ENCODE measurements at regions not wholly inside any gene's neighbourhood (a gene's known extent, or its start where the extent isn't known, plus 50 kb on each side); places are given as distances from the start of the nearest gene placed in this dataset.

DNA sequence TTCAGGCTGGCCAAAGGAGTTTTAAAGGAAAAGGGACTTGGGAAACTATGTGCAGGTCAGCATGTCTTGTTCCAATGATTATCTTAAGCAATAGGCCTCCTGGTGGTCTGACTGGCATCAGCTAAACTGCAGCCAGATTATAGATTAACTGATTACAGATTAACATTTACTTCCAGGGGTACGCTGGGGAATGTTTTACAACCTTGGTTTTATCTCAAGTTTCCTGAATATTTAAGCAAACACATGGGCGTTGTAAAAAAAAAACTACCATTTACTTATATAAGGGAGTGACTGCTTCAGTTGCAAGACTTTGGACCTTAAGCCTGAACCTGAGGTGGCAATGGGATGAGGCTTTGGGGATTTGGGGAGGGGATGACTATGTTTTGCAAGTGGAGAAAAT is 600.6 kb upstream of the B3GALT2 start:
- Mint-ChIP-seq H3K27ac (no peak overlapping the region), H3K36me3 (ENCODE audit: low read depth) (no peaks in the 10 kb centered on the region), H3K4me3 (no peak overlapping the region), H3K4me1 (ENCODE audit: low read depth) (no peaks in the 10 kb centered on the region), H3K9me3 (no peaks in the 10 kb centered on the region), H3K27me3 (ENCODE audit: insufficient read depth) (no peaks in the 10 kb centered on the region; the same call in 1 of the 2 replicates)
- TF ChIP-seq, protein P1, sequence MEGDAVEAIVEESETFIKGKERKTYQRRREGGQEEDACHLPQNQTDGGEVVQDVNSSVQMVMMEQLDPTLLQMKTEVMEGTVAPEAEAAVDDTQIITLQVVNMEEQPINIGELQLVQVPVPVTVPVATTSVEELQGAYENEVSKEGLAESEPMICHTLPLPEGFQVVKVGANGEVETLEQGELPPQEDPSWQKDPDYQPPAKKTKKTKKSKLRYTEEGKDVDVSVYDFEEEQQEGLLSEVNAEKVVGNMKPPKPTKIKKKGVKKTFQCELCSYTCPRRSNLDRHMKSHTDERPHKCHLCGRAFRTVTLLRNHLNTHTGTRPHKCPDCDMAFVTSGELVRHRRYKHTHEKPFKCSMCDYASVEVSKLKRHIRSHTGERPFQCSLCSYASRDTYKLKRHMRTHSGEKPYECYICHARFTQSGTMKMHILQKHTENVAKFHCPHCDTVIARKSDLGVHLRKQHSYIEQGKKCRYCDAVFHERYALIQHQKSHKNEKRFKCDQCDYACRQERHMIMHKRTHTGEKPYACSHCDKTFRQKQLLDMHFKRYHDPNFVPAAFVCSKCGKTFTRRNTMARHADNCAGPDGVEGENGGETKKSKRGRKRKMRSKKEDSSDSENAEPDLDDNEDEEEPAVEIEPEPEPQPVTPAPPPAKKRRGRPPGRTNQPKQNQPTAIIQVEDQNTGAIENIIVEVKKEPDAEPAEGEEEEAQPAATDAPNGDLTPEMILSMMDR (IDR thresholded peaks at IDR 0.05) = no peak
- no peak for DNase-seq

DNA sequence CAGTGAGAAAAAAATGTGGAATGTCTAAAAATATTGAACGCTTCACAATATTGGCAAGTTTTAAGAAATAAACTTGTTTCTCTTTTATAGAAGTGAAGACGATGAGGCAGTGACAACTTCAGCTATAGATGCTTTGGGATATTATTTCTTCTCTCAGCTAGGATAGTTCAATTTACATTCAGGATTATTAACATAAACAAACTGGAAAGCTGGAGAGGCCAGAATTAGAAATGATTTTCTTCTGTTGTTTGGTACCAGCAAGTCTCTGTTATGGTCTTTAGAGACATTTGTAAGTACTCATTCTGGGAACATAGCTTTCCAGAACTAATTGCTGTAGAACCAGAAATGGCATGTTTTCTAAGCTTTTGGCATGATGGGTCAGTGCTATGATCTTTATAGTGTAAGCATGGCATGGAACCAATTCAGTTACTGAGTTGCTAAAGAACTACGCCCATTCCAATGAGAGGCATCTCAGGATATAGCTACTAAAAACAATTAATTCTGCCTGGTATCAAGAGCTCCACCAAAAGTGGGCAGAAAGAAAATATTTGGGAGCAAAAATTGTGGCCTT is 599.5 kb upstream of the B3GALT2 start:
- Mint-ChIP-seq H3K9me3 (no peaks in the 10 kb centered on the region), H3K27me3 (ENCODE audit: insufficient read depth) (no peaks in the 10 kb centered on the region), H3K27ac (no peak overlapping the region), H3K36me3 (ENCODE audit: low read depth) (no peaks in the 10 kb centered on the region), H3K4me3 (no peak overlapping the region), H3K4me1 (ENCODE audit: low read depth) (no peaks in the 10 kb centered on the region)
- DNase-seq = no peak
- TF ChIP-seq, protein P1 (IDR thresholded peaks at IDR 0.05) = no peak

DNA sequence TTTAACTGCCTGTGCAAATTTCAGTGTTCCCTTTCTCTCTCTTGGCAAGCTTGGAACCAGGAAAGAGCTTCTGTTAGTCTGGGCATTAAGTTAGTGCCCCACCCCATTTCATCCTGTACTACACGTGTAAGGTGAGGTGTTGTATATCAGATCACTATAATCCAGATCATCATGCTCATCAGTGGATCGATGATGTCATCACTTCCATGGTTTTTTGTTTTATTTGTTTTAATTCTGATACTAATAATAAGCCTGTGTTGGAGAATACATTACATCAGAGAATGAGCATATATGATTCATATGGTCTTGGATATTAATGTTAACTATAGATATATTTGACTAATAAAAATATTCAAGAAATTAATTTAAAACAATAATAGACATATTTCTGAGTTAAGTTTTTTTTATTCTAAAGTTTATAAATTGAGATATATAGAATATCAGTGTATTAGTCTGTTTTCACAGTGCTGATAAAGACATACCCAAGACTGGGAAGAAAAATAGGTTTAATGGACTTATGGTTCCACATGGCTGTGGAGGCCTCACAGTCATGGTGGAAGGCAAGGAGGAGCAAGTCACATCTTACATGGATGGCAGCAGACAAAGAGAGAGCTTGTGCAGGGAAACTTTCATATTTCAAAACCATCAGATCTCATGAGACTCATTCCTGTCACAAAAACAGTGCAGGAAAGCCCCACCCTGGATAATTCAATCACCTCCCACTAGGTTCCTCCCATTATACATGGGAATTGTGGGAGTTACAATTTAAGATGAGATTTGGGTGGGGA is 588.3 kb upstream of the B3GALT2 start:
- TF ChIP-seq, protein P1 (IDR thresholded peaks at IDR 0.05) = no peak
- H3K4me3 Mint-ChIP-seq = no peak overlapping the region
- no peak overlapping the region for H3K27ac Mint-ChIP-seq
- no peak for DNase-seq
- H3K9me3 Mint-ChIP-seq = peaks cover 11% of the 10 kb centered on the region
- H3K4me1 Mint-ChIP-seq (ENCODE audit: low read depth) = no peaks in the 10 kb centered on the region
- 0 out of 2 replicates have a peak, but pooled peaks cover 2% of the 10 kb centered on the region for H3K27me3 Mint-ChIP-seq (ENCODE audit: insufficient read depth)
- H3K36me3 Mint-ChIP-seq (ENCODE audit: low read depth) = peaks cover 4% of the 10 kb centered on the region; the same call in 1 of the 2 replicates

DNA sequence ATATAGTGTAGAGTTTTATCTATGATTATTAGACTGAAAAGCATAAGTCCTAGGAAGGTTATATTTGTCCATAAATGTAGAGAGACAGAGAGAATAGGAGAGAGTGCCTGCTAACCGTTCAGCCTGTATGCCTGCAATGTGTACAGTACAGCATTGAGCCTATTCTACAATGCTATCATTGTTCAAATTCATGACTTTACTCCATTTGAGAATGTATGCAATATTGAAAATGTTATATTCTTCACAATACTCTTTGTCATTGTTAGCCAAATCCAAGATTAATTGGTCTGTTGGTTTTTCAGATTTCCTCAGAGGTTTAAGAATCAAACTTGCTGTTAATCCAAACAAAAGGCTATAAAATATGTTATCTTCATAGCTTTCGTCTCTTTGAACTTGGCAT is 585.2 kb upstream of the B3GALT2 start:
- DNase-seq = no peak
- Mint-ChIP-seq H3K27me3 (ENCODE audit: insufficient read depth) (0 out of 2 replicates have a peak, but pooled peaks cover 2% of the 10 kb centered on the region), H3K9me3 (peaks cover 9% of the 10 kb centered on the region), H3K4me3 (no peak overlapping the region), H3K36me3 (ENCODE audit: low read depth) (peaks cover 4% of the 10 kb centered on the region; the same call in 1 of the 2 replicates), H3K4me1 (ENCODE audit: low read depth) (no peaks in the 10 kb centered on the region), H3K27ac (no peak overlapping the region)
- TF ChIP-seq, protein P1 (IDR thresholded peaks at IDR 0.05) = no peak

DNA sequence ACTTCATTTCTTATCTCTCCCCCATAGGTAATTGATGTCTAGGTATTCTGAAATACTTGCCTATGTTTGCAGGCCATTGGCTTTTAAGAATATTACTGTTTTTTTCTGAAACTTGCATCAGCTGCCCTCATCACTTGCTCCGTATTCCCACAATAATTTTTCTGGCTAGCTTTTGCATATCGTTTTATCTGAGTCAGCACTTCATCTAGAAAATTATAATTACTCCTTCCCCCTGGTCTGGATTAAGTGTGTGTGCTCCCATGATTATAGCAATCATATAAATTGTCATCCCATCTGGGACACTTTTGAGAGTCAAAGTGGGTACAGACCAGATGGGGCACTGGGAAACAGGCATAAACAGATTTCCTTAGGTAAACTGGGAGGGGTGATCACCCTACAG is 583.2 kb upstream of the B3GALT2 start:
- TF ChIP-seq, protein P1 (IDR thresholded peaks at IDR 0.05) = no peak
- Mint-ChIP-seq H3K27me3 (ENCODE audit: insufficient read depth) (no peaks in the 10 kb centered on the region), H3K36me3 (ENCODE audit: low read depth) (no peaks in the 10 kb centered on the region), H3K27ac (no peak overlapping the region), H3K4me1 (ENCODE audit: low read depth) (no peaks in the 10 kb centered on the region), H3K4me3 (no peak overlapping the region), H3K9me3 (no peaks in the 10 kb centered on the region)
- DNase-seq = no peak
